Trophoblast cell (in vitro differentiated cells and primary cell): ENCODE measurements at regions not wholly inside any gene's neighbourhood (a gene's known extent, or its start where the extent isn't known, plus 50 kb on each side); places are given as distances from the start of the nearest gene placed in this dataset.

Source experiments
- DNase-seq, 2 donors: peaks; one replicate each; pipeline ENCODE4 v3.0.0-alpha.2; 2016
- H2AFZ ChIP-seq: 2 replicates; pipeline ENCODE4 v1.6.1; 2013; ENCODE audit warnings: low read length, moderate library complexity, mild to moderate bottlenecking; ENCODE audit not compliant: insufficient read depth, poor library complexity
- H2AK5ac ChIP-seq: 2 replicates; pipeline ENCODE4 v1.6.1; 2013; ENCODE audit warnings: mild to moderate bottlenecking, low read length
- H2BK120ac ChIP-seq: 2 replicates; pipeline ENCODE4 v1.6.1; 2013; ENCODE audit warnings: low read length, mild to moderate bottlenecking, moderate library complexity; ENCODE audit not compliant: insufficient read depth, poor library complexity
- H2BK12ac ChIP-seq: 2 replicates; pipeline ENCODE4 v1.6.1; 2013; ENCODE audit warnings: mild to moderate bottlenecking, low read length, moderate library complexity
- H2BK5ac ChIP-seq: 2 replicates; pipeline ENCODE4 v1.6.1; 2013; ENCODE audit warnings: low read length, low read depth, moderate library complexity, mild to moderate bottlenecking; ENCODE audit not compliant: poor library complexity
- H3K14ac ChIP-seq: 2 replicates; pipeline ENCODE4 v1.6.1; 2013; ENCODE audit warnings: mild to moderate bottlenecking, low read length
- H3K18ac ChIP-seq: 2 replicates; pipeline ENCODE4 v1.6.1; 2013; ENCODE audit warnings: mild to moderate bottlenecking, low read length
- H3K23ac ChIP-seq: 2 replicates; pipeline ENCODE4 v1.6.1; 2013; ENCODE audit warnings: low read length
- H3K27ac ChIP-seq: 2 replicates; pipeline ENCODE4 v1.5.1; 2013; ENCODE audit warnings: low read depth, mild to moderate bottlenecking, inconsistent platforms, low read length, moderate library complexity
- H3K27me3 ChIP-seq: 2 replicates; pipeline ENCODE4 v1.6.1; 2013; ENCODE audit warnings: inconsistent platforms, mild to moderate bottlenecking, low read length, moderate library complexity; ENCODE audit not compliant: insufficient read depth
- H3K36me3 ChIP-seq, 2 experiments: 1 replicate in 1 of 2; 2 replicates in 1 of 2; pipeline ENCODE4 v1.6.1; 2013; ENCODE audit warnings: low read length in 2 of 2, mild to moderate bottlenecking in 2 of 2, moderate library complexity in 1 of 2; ENCODE audit not compliant: insufficient read depth in 2 of 2, control insufficient read depth in 1 of 2
- H3K4ac ChIP-seq: 2 replicates; pipeline ENCODE4 v1.6.1; 2013; ENCODE audit warnings: low read depth, mild to moderate bottlenecking, low read length, moderate library complexity
- H3K4me1 ChIP-seq, 2 experiments: 1 replicate in 1 of 2; 2 replicates in 1 of 2; pipeline ENCODE4 v1.6.1; 2013; ENCODE audit warnings: low read length in 2 of 2, mild to moderate bottlenecking in 2 of 2, moderate library complexity in 1 of 2; ENCODE audit not compliant: insufficient read depth in 2 of 2, control insufficient read depth in 1 of 2
- H3K4me2 ChIP-seq: 2 replicates; pipeline ENCODE4 v1.6.1; 2013; ENCODE audit warnings: inconsistent platforms, mild to moderate bottlenecking, low read length, moderate library complexity
- H3K4me3 ChIP-seq: 2 replicates; pipeline ENCODE4 v1.5.1; 2013; ENCODE audit warnings: mild to moderate bottlenecking, low read depth, low read length, inconsistent platforms
- H3K79me1 ChIP-seq: one replicate; pipeline ENCODE4 v1.6.1; 2013; ENCODE audit warnings: low read length
- H3K79me2 ChIP-seq: 2 replicates; pipeline ENCODE4 v1.6.1; 2013; ENCODE audit warnings: low read length, mild to moderate bottlenecking; ENCODE audit not compliant: control insufficient read depth, insufficient read depth, poor library complexity
- H3K9ac ChIP-seq: 2 replicates; pipeline ENCODE4 v1.6.1; 2013; ENCODE audit warnings: mild to moderate bottlenecking, low read length
- H3K9me3 ChIP-seq: 2 replicates; pipeline ENCODE4 v1.6.1; 2013; ENCODE audit warnings: low read depth, mild to moderate bottlenecking, control low read depth, inconsistent platforms, low read length; ENCODE audit not compliant: insufficient read depth
- H4K12ac ChIP-seq: 2 replicates; pipeline ENCODE4 v1.6.1; 2013; ENCODE audit warnings: low read depth, mild to moderate bottlenecking, low read length, moderate library complexity
- H4K8ac ChIP-seq: 2 replicates; pipeline ENCODE4 v1.6.1; 2013; ENCODE audit warnings: low read depth, mild to moderate bottlenecking, low read length, moderate library complexity
- H4K91ac ChIP-seq: one replicate; pipeline ENCODE4 v1.6.1; 2013; ENCODE audit warnings: low read depth, mild to moderate bottlenecking, low read length, moderate library complexity
- WGBS: extraction: QIAGEN DNeasy Blood & Tissue Kit; methylation state at CpG from one replicate; pipeline ENCODE4 v1.1.7; 2013; ENCODE audit warnings: missing lambda C conversion rate; ENCODE audit not compliant: insufficient read length, insufficient coverage; ENCODE audit errors: extremely low coverage; 5-methylcytosine and 5-hydroxymethylcytosine counted together

- H3K4me2 ChIP-seq: no peak overlapping the region
- H2AFZ ChIP-seq: no peak overlapping the region
- no peak overlapping the region for H3K18ac ChIP-seq
- no peak overlapping the region for H3K27ac ChIP-seq
- H3K79me1 ChIP-seq: no peaks in the 10 kb centered on the region
- no peak overlapping the region for H3K4me3 ChIP-seq
- H3K9me3 ChIP-seq: peaks cover 10% of the 10 kb centered on the region
- no peaks in the 10 kb centered on the region for H3K4me1 ChIP-seq
- H3K23ac ChIP-seq: no peak overlapping the region
- WGBS: no CpG with 5 or more reads among the region's 7 CpGs
- H3K27me3 ChIP-seq: no peaks in the 10 kb centered on the region
- no peak overlapping the region for H2BK120ac ChIP-seq
- H3K79me2 ChIP-seq: no peaks in the 10 kb centered on the region
- no peak overlapping the region for H2BK5ac ChIP-seq
- H4K12ac ChIP-seq: no peak overlapping the region
- no peak overlapping the region for H3K14ac ChIP-seq
- no peaks in the 10 kb centered on the region for H3K36me3 ChIP-seq
- H2BK12ac ChIP-seq: no peak overlapping the region
- H3K4ac ChIP-seq: no peak overlapping the region
- no peak overlapping the region for H4K8ac ChIP-seq
- H2AK5ac ChIP-seq: no peak overlapping the region
- DNase-seq: no peak
- no peak overlapping the region for H4K91ac ChIP-seq
- no peak overlapping the region for H3K9ac ChIP-seq
Observed at GRCh38 chr10:131789516-131789915, 111.3 kb upstream of the PPP2R2D start.

GRCh38 chr10:131790021-131790420 lies 110.8 kb upstream of the PPP2R2D start:
- Histone ChIP-seq H3K27me3 (no peaks in the 10 kb centered on the region), H2AFZ (no peak overlapping the region), H3K4me1 (no peaks in the 10 kb centered on the region), H2BK120ac (no peak overlapping the region), H3K79me1 (no peaks in the 10 kb centered on the region), H3K27ac (no peak overlapping the region), H2BK12ac (no peak overlapping the region), H3K14ac (no peak overlapping the region), H3K9ac (no peak overlapping the region), H3K4ac (no peak overlapping the region), H4K12ac (no peak overlapping the region), H4K91ac (no peak overlapping the region), H3K4me3 (no peak overlapping the region), H3K23ac (no peak overlapping the region), H3K4me2 (no peak overlapping the region), H3K9me3 (peaks cover 6% of the 10 kb centered on the region), H2AK5ac (no peak overlapping the region), H2BK5ac (no peak overlapping the region), H3K18ac (no peak overlapping the region), H4K8ac (no peak overlapping the region), H3K36me3 (no peaks in the 10 kb centered on the region), H3K79me2 (no peaks in the 10 kb centered on the region)
- DNase-seq: no peak
- no CpG with 5 or more reads among the region's 4 CpGs for WGBS

- WGBS: no CpG with 5 or more reads among the region's 12 CpGs
- Histone ChIP-seq H3K27me3 (no peaks in the 10 kb centered on the region), H2BK12ac (no peak overlapping the region), H3K23ac (no peak overlapping the region), H3K18ac (no peak overlapping the region), H3K9ac (no peak overlapping the region), H3K4me3 (no peak overlapping the region), H2BK5ac (no peak overlapping the region), H3K9me3 (peaks cover 5% of the 10 kb centered on the region), H2AFZ (no peak overlapping the region), H2BK120ac (no peak overlapping the region), H4K8ac (no peak overlapping the region), H3K4me1 (no peaks in the 10 kb centered on the region), H3K79me1 (no peaks in the 10 kb centered on the region), H3K14ac (no peak overlapping the region), H3K4me2 (no peak overlapping the region), H3K4ac (no peak overlapping the region), H4K91ac (no peak overlapping the region), H4K12ac (no peak overlapping the region), H3K79me2 (no peaks in the 10 kb centered on the region), H3K36me3 (no peaks in the 10 kb centered on the region), H2AK5ac (no peak overlapping the region), H3K27ac (no peak overlapping the region)
- DNase-seq: no peak
Observed at GRCh38 chr10:131792011-131792651, 108.7 kb upstream of the PPP2R2D start.

GRCh38 chr10:131792809-131793208 lies 108.0 kb upstream of the PPP2R2D start:
- Histone ChIP-seq H2AFZ (no peak overlapping the region), H3K4me1 (no peaks in the 10 kb centered on the region), H3K27ac (no peak overlapping the region), H3K79me2 (no peaks in the 10 kb centered on the region), H3K4ac (no peak overlapping the region), H3K18ac (no peak overlapping the region), H3K79me1 (no peaks in the 10 kb centered on the region), H2BK12ac (no peak overlapping the region), H4K8ac (no peak overlapping the region), H3K4me2 (no peak overlapping the region), H3K27me3 (no peaks in the 10 kb centered on the region), H2BK5ac (no peak overlapping the region), H3K9ac (no peak overlapping the region), H4K91ac (no peak overlapping the region), H3K4me3 (no peak overlapping the region), H3K36me3 (no peaks in the 10 kb centered on the region), H3K23ac (no peak overlapping the region), H2BK120ac (no peak overlapping the region), H2AK5ac (no peak overlapping the region), H4K12ac (no peak overlapping the region), H3K14ac (no peak overlapping the region), H3K9me3 (peaks cover 9% of the 10 kb centered on the region)
- WGBS: no CpG with 5 or more reads among the region's 7 CpGs
- no peak for DNase-seq
